ENCODE measurements at regions not wholly inside any gene's neighbourhood (a gene's known extent, or its start where the extent isn't known, plus 50 kb on each side); places are given as distances from the start of the nearest gene placed in this dataset.

GRCh38 chr4:22072726-22073125 is 124.2 kb upstream of the KCNIP4 start:
- TF ChIP-seq, protein P1, sequence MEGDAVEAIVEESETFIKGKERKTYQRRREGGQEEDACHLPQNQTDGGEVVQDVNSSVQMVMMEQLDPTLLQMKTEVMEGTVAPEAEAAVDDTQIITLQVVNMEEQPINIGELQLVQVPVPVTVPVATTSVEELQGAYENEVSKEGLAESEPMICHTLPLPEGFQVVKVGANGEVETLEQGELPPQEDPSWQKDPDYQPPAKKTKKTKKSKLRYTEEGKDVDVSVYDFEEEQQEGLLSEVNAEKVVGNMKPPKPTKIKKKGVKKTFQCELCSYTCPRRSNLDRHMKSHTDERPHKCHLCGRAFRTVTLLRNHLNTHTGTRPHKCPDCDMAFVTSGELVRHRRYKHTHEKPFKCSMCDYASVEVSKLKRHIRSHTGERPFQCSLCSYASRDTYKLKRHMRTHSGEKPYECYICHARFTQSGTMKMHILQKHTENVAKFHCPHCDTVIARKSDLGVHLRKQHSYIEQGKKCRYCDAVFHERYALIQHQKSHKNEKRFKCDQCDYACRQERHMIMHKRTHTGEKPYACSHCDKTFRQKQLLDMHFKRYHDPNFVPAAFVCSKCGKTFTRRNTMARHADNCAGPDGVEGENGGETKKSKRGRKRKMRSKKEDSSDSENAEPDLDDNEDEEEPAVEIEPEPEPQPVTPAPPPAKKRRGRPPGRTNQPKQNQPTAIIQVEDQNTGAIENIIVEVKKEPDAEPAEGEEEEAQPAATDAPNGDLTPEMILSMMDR (IDR thresholded peaks at IDR 0.05): no peak
- TF ChIP-seq POLR2A (IDR thresholded peaks at IDR 0.05): no peak

Measured in heart left ventricle (tissue), 13 donors.